ENCODE measurements at regions not wholly inside any gene's neighbourhood (a gene's known extent, or its start where the extent isn't known, plus 50 kb on each side); places are given as distances from the start of the nearest gene placed in this dataset.

DNA sequence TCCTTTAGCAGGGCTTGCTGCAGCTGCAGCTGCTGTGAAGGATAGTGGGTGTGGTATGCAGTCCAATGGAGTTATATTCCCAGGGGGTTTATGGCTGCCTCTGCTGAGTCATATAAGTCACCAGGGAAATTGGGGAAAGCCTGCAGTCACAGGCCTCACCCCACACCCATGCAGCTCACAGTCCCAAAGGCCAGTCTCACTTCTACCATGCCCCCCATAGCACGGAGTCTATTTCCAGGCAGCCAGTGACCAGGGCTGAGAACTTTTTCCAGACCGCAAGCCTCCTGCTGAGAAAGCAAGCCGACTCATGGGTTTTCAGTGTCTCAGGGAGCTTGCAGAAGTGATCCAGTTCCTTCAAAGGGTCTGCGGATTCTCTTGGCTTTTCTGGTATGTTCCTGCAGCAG is 322.4 kb upstream of the CLEC14A start:
- H3K9me3 ChIP-seq (ENCODE audit: insufficient read depth, low read depth, low read length) = peaks cover 3% of the 10 kb centered on the region
- no peaks in the 10 kb centered on the region for H3K36me3 ChIP-seq (ENCODE audit: insufficient read depth, low read length)
- H3K4me1 ChIP-seq (ENCODE audit: insufficient read depth, low read length) = no peaks in the 10 kb centered on the region
- Mint-ChIP-seq H3K4me3 (ENCODE audit: unreplicated experiment) (no peak overlapping the region), H3K27ac (ENCODE audit: unreplicated experiment) (peak overlapping the region; percentile 55), H3K27me3 (ENCODE audit: low read depth, unreplicated experiment) (no peaks in the 10 kb centered on the region), H3K9me3 (ENCODE audit: unreplicated experiment) (peaks cover 3% of the 10 kb centered on the region), H3K36me3 (ENCODE audit: low read depth, unreplicated experiment) (no peaks in the 10 kb centered on the region), H3K4me1 (ENCODE audit: low read depth, unreplicated experiment) (peaks cover 6% of the 10 kb centered on the region)
- TF ChIP-seq, protein P1, sequence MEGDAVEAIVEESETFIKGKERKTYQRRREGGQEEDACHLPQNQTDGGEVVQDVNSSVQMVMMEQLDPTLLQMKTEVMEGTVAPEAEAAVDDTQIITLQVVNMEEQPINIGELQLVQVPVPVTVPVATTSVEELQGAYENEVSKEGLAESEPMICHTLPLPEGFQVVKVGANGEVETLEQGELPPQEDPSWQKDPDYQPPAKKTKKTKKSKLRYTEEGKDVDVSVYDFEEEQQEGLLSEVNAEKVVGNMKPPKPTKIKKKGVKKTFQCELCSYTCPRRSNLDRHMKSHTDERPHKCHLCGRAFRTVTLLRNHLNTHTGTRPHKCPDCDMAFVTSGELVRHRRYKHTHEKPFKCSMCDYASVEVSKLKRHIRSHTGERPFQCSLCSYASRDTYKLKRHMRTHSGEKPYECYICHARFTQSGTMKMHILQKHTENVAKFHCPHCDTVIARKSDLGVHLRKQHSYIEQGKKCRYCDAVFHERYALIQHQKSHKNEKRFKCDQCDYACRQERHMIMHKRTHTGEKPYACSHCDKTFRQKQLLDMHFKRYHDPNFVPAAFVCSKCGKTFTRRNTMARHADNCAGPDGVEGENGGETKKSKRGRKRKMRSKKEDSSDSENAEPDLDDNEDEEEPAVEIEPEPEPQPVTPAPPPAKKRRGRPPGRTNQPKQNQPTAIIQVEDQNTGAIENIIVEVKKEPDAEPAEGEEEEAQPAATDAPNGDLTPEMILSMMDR (IDR thresholded peaks at IDR 0.05; ENCODE audit: insufficient read depth, low read depth, low read length) = no peak
- no peak for TF ChIP-seq EZH2 (IDR thresholded peaks at IDR 0.05; ENCODE audit: insufficient read depth, low read length)
- H3K4me2 ChIP-seq (ENCODE audit: low read length) = no peak overlapping the region
- no peak overlapping the region for H3K27ac ChIP-seq (ENCODE audit: low read depth, low read length)
- H3K27me3 ChIP-seq (ENCODE audit: insufficient read depth, low read length) = no peaks in the 10 kb centered on the region
- no peaks in the 10 kb centered on the region for H4K20me1 ChIP-seq (ENCODE audit: insufficient read depth, low read length)
- no peak overlapping the region for H3K4me3 ChIP-seq (ENCODE audit: insufficient read depth, low read depth, low read length)
- no peak overlapping the region for H3K9ac ChIP-seq (ENCODE audit: low read length)
- no peak for DNase-seq (ENCODE audit: low read depth)
- FAIRE-seq = no peak
- H2AFZ ChIP-seq (ENCODE audit: low read depth, low read length) = no peak overlapping the region
- no peaks in the 10 kb centered on the region for H3K79me2 ChIP-seq (ENCODE audit: insufficient read depth, low read length)

DNA sequence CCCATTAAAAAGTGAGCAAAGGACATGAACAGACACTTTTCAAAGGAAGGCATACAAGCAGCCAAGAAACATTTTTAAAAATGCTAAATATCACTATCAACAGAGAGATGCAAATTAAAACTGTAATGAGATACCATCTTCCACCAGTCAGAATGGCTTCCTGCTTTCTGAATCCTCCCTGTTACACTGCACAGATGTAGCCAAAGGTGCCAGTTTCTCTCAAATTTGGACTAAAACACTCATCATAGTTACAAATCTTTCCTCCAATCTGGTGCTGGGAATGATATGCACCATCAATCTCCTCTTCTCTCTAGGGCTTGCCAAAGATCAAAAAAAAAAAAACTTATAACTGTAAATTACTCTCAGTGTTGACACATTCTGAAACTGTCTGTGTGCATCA is 311.8 kb upstream of the CLEC14A start:
- H3K4me3 Mint-ChIP-seq (ENCODE audit: unreplicated experiment) = no peak overlapping the region
- Histone ChIP-seq H2AFZ (ENCODE audit: low read depth, low read length) (no peak overlapping the region), H3K27me3 (ENCODE audit: insufficient read depth, low read length) (no peaks in the 10 kb centered on the region), H3K79me2 (ENCODE audit: insufficient read depth, low read length) (no peaks in the 10 kb centered on the region), H3K9ac (ENCODE audit: low read length) (no peak overlapping the region), H3K4me2 (ENCODE audit: low read length) (no peak overlapping the region), H3K4me3 (ENCODE audit: insufficient read depth, low read depth, low read length) (no peak overlapping the region), H3K27ac (ENCODE audit: low read depth, low read length) (no peak overlapping the region), H4K20me1 (ENCODE audit: insufficient read depth, low read length) (no peaks in the 10 kb centered on the region), H3K4me1 (ENCODE audit: insufficient read depth, low read length) (no peaks in the 10 kb centered on the region), H3K36me3 (ENCODE audit: insufficient read depth, low read length) (no peaks in the 10 kb centered on the region), H3K9me3 (ENCODE audit: insufficient read depth, low read depth, low read length) (no peaks in the 10 kb centered on the region)
- TF ChIP-seq, protein P1 (IDR thresholded peaks at IDR 0.05; ENCODE audit: insufficient read depth, low read depth, low read length) = no peak
- TF ChIP-seq EZH2 (IDR thresholded peaks at IDR 0.05; ENCODE audit: insufficient read depth, low read length) = no peak
- no peaks in the 10 kb centered on the region for H3K4me1 Mint-ChIP-seq (ENCODE audit: low read depth, unreplicated experiment)
- H3K27me3 Mint-ChIP-seq (ENCODE audit: low read depth, unreplicated experiment) = no peaks in the 10 kb centered on the region
- H3K27ac Mint-ChIP-seq (ENCODE audit: unreplicated experiment) = no peak overlapping the region
- DNase-seq (ENCODE audit: low read depth) = no peak
- H3K9me3 Mint-ChIP-seq (ENCODE audit: unreplicated experiment) = peaks cover 2% of the 10 kb centered on the region
- no peak for FAIRE-seq
- no peaks in the 10 kb centered on the region for H3K36me3 Mint-ChIP-seq (ENCODE audit: low read depth, unreplicated experiment)

DNA sequence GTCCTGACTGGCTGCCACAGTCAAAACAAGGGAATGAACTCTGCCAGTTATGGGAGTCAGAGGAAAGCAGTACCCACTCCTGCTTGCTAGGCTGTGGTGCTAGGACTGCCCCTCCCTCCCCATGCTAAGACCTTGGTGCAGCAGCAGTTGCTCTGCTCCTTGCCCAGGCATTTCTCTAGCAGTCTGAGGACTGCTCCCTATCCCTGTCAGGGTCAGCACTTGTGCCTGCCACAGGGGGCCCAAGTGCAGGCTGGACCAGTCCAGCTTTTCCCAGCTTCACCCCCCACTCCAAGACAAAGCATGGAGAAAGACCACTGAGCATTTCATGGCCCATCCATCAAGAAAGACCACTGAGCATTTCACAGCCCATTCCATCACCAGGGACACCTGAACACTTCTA is 305.8 kb upstream of the CLEC14A start:
- no peaks in the 10 kb centered on the region for H3K4me1 ChIP-seq (ENCODE audit: insufficient read depth, low read length)
- TF ChIP-seq EZH2 (IDR thresholded peaks at IDR 0.05; ENCODE audit: insufficient read depth, low read length) = no peak
- TF ChIP-seq, protein P1 (IDR thresholded peaks at IDR 0.05; ENCODE audit: insufficient read depth, low read depth, low read length) = no peak
- no peaks in the 10 kb centered on the region for H3K27me3 ChIP-seq (ENCODE audit: insufficient read depth, low read length)
- no peaks in the 10 kb centered on the region for H3K36me3 ChIP-seq (ENCODE audit: insufficient read depth, low read length)
- no peak overlapping the region for H3K27ac ChIP-seq (ENCODE audit: low read depth, low read length)
- no peak for DNase-seq (ENCODE audit: low read depth)
- FAIRE-seq = no peak
- no peak overlapping the region for H3K9ac ChIP-seq (ENCODE audit: low read length)
- Mint-ChIP-seq H3K4me3 (ENCODE audit: unreplicated experiment) (no peak overlapping the region), H3K9me3 (ENCODE audit: unreplicated experiment) (peaks cover 24% of the 10 kb centered on the region), H3K27me3 (ENCODE audit: low read depth, unreplicated experiment) (no peaks in the 10 kb centered on the region), H3K27ac (ENCODE audit: unreplicated experiment) (no peak overlapping the region), H3K36me3 (ENCODE audit: low read depth, unreplicated experiment) (no peaks in the 10 kb centered on the region), H3K4me1 (ENCODE audit: low read depth, unreplicated experiment) (no peaks in the 10 kb centered on the region)
- H3K79me2 ChIP-seq (ENCODE audit: insufficient read depth, low read length) = no peaks in the 10 kb centered on the region
- H3K4me2 ChIP-seq (ENCODE audit: low read length) = no peak overlapping the region
- no peak overlapping the region for H3K4me3 ChIP-seq (ENCODE audit: insufficient read depth, low read depth, low read length)
- H3K9me3 ChIP-seq (ENCODE audit: insufficient read depth, low read depth, low read length) = no peaks in the 10 kb centered on the region
- no peak overlapping the region for H2AFZ ChIP-seq (ENCODE audit: low read depth, low read length)
- H4K20me1 ChIP-seq (ENCODE audit: insufficient read depth, low read length) = no peaks in the 10 kb centered on the region
